GM20000 (cell line): ENCODE measurements at regions not wholly inside any gene's neighbourhood (a gene's known extent, or its start where the extent isn't known, plus 50 kb on each side); places are given as distances from the start of the nearest gene placed in this dataset.

Experiments
- DNase-seq: peaks from one replicate; pipeline ENCODE4 v3.0.0; 2012; ENCODE audit warnings: low spot score
- TF ChIP-seq, protein P1 (sequence below): IDR thresholded peaks from 2 replicates; pipeline ENCODE4 v1.5.1; 2012; ENCODE audit warnings: mild to moderate bottlenecking, control low read depth; ENCODE audit errors: extremely low read depth, missing control alignments

DNA sequence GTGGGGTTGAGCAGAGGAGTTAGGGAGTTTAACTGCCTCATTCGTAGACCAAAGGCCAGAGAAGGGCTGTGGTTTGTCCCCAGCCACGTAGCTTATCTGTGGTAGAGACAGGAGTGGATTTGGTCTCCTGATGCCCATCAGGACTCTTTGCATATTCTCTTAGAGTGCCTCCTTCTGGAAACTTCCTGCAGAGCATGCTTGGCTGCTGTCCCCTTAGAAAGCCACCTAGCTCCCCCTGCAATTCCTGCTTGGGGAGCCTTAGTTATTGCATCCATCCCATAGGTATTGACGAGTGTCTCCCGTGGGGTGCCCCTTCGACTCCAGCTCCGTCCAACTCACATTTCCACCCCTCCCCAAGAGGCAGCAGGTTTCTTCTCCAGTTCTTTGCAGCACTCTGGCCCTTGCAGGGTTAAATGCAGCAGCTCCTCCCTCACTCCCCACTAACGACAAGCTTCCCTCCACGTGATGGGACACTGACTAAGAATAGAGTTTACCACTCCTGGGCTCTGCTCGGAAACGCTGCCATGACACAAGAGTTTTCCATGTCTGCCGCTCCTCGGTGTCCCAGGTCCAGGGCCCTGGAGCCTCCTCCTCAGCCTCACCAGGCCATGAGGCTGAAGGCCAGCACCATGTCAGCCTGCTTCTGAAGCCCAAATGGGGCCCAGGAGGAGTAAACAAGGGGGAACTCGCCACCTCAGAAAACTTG lies 147.8 kb upstream of the UNC5B start:
- TF ChIP-seq, protein P1, sequence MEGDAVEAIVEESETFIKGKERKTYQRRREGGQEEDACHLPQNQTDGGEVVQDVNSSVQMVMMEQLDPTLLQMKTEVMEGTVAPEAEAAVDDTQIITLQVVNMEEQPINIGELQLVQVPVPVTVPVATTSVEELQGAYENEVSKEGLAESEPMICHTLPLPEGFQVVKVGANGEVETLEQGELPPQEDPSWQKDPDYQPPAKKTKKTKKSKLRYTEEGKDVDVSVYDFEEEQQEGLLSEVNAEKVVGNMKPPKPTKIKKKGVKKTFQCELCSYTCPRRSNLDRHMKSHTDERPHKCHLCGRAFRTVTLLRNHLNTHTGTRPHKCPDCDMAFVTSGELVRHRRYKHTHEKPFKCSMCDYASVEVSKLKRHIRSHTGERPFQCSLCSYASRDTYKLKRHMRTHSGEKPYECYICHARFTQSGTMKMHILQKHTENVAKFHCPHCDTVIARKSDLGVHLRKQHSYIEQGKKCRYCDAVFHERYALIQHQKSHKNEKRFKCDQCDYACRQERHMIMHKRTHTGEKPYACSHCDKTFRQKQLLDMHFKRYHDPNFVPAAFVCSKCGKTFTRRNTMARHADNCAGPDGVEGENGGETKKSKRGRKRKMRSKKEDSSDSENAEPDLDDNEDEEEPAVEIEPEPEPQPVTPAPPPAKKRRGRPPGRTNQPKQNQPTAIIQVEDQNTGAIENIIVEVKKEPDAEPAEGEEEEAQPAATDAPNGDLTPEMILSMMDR = no peak
- peak; percentile 30 for DNase-seq

DNA sequence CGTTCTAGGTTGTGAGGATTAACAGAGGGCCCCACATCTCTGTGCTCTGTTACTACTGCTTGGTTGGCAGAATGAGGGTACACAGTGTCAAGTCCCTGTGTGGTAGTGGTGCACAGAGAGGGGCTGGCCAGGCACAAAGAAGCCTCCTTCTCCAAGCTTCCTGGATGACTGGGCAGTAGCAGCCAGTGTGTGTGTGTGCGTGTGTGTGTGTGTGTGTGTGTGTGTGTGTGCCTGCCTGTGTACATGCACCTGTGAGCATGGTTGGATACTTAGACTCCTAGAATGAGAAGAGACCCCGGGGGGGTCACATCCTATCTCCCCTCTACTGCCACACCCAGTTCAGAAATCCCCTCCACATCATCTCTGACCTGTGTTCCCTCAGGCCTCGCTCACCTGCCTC lies 146.7 kb upstream of the UNC5B start:
- TF ChIP-seq, protein P1 = no peak

DNA sequence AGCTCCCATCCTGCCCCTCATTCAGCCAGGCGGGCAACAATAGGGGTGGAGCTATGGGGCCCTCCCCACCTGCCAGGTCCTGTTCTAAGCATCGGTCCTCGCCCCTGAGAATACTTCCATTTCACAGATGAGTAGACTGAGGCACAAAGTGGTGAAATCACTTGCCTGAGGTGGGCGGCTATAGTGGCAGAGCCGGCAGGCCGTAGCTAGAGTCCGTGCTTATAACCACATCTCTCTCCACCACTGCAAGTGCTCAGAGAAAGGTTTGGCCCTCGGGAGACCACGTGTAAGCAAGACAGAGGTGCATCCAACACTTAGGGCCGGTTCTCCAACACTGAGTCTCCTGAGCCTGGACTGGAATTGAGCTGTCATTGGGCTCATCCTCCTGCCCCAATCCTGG lies 145.8 kb upstream of the UNC5B start:
- TF ChIP-seq, protein P1 = no peak
- no peak for DNase-seq

More for the DNA sequence above, 146.7 kb upstream of the UNC5B start:
- DNase-seq = no peak

DNA sequence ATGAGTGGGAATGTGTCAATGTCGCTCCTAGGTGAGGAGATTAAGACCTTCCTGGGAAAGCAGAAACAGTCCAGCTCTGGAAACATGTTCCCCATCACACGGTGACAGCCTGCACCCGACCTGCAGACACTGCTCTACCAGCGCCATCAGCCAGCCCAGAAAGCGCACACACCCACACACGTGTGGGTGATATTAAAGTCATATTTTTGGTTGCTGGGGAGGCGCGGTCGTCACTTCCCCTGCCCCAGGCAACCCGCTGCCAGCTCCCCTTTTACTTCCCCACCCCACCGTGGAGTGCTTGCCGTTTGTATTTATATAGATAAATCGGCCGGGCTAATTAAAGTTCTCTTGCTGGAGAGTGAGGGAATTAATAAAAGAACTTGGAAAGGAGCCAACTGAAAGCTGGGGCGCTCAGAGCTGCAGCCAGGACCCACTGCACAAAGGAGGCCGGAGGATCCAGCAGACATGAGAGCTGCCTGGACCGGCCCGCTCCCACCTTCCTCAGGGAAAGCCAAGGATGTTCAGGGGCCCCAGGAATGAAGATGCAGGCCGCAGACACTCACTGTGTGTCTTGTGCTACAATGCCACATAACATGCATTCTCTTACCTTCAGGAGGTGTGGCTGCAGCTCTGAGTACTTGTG lies 145.2 kb upstream of the UNC5B start:
- no peak for DNase-seq
- TF ChIP-seq, protein P1 = no peak

DNA sequence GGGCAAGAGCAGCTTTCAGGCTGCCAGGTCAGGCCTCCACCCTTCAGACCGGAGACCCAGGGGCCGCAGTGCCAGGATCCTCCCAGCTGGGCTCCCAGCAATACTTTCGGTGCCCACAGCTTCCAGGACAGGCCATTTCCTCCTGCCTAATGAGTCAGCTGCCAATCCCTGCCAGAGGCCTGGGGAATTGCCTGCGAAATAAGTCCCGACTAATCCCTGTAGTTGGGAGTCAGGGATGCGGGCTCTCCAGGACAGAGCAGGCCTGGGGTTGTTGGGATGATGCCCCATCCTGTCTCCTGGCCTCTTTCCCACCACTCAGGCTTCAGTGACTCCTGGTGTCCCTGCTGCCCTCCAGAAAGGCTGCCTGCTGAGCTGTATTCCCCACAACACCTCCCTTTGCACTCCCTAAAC lies 143.5 kb upstream of the UNC5B start:
- DNase-seq = no peak
- TF ChIP-seq, protein P1 = no peak

DNA sequence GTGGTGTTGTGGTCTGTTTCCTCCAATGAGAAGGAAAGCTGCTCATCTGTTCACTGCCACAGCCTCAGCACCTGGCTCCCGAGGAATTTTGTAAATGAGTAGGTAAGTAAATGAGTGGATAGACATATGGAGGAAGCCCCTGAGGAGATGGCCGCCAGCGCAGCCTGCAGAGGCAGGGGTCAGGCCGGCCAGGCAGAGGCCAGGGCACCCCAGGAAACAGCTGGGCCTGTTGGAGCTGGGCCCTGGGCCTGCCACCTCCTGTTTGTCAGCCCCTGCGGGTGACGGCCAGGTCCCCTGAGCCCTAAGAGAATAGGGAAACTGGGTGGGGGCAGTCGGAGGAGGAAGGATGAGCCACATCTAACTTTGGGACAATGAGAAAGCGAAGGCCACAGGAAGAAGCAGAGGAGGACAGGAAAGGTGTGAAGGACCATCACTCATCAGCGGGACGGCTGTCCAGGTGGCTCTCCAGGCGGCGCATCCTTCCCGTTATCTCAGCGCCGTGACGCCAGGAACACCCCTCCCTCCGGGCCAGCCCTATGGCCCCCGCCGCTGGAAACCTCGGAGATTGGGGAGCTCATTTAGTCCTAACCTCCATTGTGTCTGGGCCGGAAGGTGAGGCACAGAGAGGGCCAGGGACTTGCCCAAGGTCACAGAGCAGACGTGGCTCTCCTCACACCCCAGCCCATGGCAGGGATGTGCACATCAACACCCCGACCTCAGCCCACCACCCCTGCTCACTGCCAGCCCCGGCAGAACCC lies 142.3 kb upstream of the UNC5B start:
- TF ChIP-seq, protein P1 = no peak
- DNase-seq = no peak

DNA sequence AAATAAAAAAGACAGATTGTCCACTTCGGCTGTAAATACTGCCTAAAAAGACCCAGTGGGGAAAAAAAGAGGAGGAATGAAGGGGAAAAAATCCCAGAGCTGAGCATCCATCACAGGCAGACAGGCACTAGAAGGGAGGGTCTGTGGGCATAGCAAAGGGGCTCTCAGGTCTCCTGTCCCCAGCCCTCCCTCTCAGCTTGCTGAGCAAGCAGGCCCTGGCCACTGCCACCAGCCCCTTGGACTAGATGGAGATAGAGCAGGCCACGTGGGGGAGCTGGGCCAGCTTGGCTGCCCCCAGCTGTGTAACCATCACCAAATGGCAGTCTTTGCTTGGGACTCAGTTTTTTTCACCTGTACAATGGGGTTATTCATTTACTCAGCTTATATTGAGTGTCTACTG lies 141.6 kb upstream of the UNC5B start:
- TF ChIP-seq, protein P1 = no peak
- DNase-seq = no peak
